Lower leg skin (tissue), 4 donors: ENCODE measurements at regions not wholly inside any gene's neighbourhood (a gene's known extent, or its start where the extent isn't known, plus 50 kb on each side); places are given as distances from the start of the nearest gene placed in this dataset.

Experiments used
- DNase-seq, 2 donors: peaks; one replicate each; pipeline ENCODE4 v3.0.0-alpha.2; 2019; ENCODE audit warnings: low spot score in 2 of 2
- H3K4me3 ChIP-seq: fragments of 200-600 bp; sonication (generic); 2 replicates; pipeline ENCODE4 v1.5.1; 2017; ENCODE audit warnings: mild to moderate bottlenecking, low read depth; ENCODE audit not compliant: poor library complexity, severe bottlenecking
- POLR2A ChIP-seq, 2 donors: fragments of 450-650 bp; IDR thresholded peaks; one replicate each; pipeline ENCODE4 v1.6.1; 2016 to 2017; ENCODE audit warnings: antibody characterized with exemption in 2 of 2, mild to moderate bottlenecking in 1 of 2, moderate library complexity in 1 of 2
- WGBS, 2 donors: methylation state at CpG; one replicate each; pipeline ENCODE4 v1.1.5; 2018; 5-methylcytosine and 5-hydroxymethylcytosine counted together
- intact Hi-C: fragments of 100-400 bp; cut with DNase I; formaldehyde crosslinking; loops from one replicate; pipeline ENCODE4 v1.15.0; 2023; ENCODE audit warnings: low total_unique reads
- TF ChIP-seq, protein P1 (sequence below), 3 donors: fragments of 450-650 bp; IDR thresholded peaks; one replicate each; pipeline ENCODE4 v1.5.1; 2016; ENCODE audit warnings: antibody characterized with exemption in 3 of 3, mild to moderate bottlenecking in 3 of 3, moderate library complexity in 2 of 3

DNA sequence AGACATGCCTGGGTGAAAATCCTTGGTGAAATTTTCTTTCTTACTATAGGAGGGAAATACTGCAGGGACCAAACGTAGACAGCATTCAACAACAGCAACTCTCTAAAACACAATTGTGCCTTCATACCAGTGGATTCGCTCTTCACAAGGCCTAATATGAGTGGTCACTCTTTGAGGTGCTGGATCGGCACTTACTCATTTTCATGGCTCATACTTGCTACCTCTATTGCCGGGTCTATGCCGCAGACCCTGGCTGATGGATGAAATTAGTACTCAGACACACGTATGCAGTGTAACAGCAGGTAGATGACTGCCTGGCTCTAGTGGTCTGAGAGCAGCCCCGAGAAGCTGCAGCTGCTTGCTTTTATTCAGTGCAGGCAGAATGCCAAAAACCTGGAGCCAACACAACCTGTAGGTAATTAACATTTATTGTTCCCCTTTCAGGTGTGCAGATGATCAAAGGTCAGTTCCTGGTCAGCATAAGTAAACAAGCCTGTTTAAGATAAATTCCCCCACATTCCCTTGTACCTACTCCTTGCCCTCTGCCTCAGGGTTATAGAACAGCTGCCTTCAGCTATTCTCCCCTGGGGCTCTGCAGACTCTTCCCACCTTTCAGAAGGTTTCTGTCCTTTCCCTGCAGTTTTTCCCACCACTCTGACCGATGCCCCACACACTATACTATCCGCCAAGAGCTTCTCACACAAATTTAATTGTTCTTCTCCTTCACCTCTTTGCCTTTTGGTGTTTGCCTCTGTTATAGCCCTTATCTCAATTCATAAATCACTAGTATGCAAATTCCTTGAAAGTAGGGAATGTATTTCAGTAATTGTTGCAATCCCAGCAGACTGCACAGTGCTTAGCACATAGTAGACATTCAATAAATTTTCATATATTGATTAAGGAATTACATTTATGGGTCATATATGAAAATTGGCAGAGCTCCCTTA is 210.0 kb downstream of the SPANXN3 start:
- DNase-seq, result no peak
- H3K4me3 ChIP-seq, result no peak overlapping the region
- intact Hi-C loops, result no loop called here
- no peak for TF ChIP-seq POLR2A (IDR thresholded peaks at IDR 0.05)
- TF ChIP-seq, protein P1, sequence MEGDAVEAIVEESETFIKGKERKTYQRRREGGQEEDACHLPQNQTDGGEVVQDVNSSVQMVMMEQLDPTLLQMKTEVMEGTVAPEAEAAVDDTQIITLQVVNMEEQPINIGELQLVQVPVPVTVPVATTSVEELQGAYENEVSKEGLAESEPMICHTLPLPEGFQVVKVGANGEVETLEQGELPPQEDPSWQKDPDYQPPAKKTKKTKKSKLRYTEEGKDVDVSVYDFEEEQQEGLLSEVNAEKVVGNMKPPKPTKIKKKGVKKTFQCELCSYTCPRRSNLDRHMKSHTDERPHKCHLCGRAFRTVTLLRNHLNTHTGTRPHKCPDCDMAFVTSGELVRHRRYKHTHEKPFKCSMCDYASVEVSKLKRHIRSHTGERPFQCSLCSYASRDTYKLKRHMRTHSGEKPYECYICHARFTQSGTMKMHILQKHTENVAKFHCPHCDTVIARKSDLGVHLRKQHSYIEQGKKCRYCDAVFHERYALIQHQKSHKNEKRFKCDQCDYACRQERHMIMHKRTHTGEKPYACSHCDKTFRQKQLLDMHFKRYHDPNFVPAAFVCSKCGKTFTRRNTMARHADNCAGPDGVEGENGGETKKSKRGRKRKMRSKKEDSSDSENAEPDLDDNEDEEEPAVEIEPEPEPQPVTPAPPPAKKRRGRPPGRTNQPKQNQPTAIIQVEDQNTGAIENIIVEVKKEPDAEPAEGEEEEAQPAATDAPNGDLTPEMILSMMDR (IDR thresholded peaks at IDR 0.05), result no peak
- WGBS, 2 donors, result 51% methylated on average over 9 of the region's 9 CpGs

DNA sequence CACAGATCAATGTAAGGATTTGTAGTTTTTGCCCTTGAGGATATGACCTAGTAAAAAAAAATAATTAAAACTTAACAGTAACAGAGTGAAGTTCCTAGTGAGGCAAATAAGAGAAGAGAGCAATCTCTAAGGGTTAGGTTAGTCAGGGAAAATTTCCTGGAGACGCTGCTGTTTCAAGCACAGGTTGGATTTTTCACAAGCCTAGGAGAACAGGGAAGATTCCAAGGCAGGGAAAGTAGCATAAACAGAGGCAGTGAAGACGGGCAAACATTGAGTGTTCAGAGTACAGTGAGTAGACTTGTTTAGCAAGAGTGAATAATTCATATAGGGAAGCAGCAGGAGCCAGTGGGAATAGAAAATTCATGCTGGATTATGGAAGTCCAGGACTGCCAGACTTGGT is 212.8 kb downstream of the SPANXN3 start:
- TF ChIP-seq, protein P1 (IDR thresholded peaks at IDR 0.05), result no peak
- TF ChIP-seq POLR2A (IDR thresholded peaks at IDR 0.05), result no peak
- intact Hi-C loops, result no loop called here
- no peak overlapping the region for H3K4me3 ChIP-seq
- WGBS, 2 donors, result 65 to 67% methylated on average over 2 of the region's 2 CpGs
- DNase-seq, result no peak

DNA sequence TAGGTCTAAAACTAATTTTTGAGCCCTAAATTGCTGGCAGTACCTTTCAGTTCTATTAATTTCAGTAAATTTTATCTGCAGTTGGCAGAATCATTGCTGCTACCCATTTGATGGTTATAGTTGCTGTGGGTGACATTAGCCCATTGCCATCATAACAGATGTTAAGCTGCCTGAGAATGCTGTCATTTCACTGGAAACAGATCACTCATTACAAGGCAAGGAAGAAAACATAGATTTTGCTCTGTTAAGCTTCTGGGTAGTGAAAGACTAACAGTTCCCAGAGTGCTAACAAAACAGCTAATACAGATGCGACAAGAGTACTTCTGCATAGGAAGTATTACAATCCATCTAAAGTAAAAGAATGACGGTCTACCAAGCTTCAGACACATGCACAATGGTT is 213.2 kb downstream of the SPANXN3 start:
- intact Hi-C loops, result no loop called here
- DNase-seq, result no peak
- WGBS, 2 donors, result 45 to 74% methylated on average over 2 of the region's 2 CpGs
- no peak overlapping the region for H3K4me3 ChIP-seq
- TF ChIP-seq POLR2A (IDR thresholded peaks at IDR 0.05), result no peak
- TF ChIP-seq, protein P1 (IDR thresholded peaks at IDR 0.05), result no peak

GRCh38 chrX:143298663-143299241 is 218.5 kb downstream of the SPANXN3 start:
- intact Hi-C loops, result no loop called here
- TF ChIP-seq POLR2A (IDR thresholded peaks at IDR 0.05), result no peak
- TF ChIP-seq, protein P1 (IDR thresholded peaks at IDR 0.05), result no peak
- no peak for DNase-seq
- WGBS, 2 donors, result 39 to 48% methylated on average over 3 of the region's 3 CpGs
- H3K4me3 ChIP-seq, result no peak overlapping the region

DNA sequence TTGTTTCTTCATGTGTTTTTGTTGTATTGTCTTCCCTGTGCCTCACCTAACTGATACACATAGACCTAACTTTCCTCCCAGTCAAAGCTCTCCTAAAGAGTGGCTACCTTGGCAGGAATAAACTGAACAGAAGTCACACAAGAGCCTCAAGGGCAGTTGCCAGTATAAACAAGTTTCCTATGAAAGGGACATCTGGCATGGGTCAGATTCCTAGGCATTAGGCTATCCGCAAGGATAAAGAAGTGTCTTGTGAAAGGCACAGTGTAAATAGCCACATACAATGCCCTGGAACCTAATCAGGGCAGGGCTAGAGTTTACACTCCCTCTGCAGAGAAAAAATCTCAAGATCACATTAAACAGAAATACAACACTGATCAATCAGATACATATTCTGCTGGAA is 220.8 kb downstream of the SPANXN3 start:
- H3K4me3 ChIP-seq, result no peak overlapping the region
- intact Hi-C loops, result no loop called here
- TF ChIP-seq, protein P1 (IDR thresholded peaks at IDR 0.05), result no peak
- no peak for TF ChIP-seq POLR2A (IDR thresholded peaks at IDR 0.05)
- WGBS, 2 donors, result 71% methylated on average over 1 of the region's 1 CpG
- DNase-seq, result no peak
